PC-9 (cell line): ENCODE measurements at regions not wholly inside any gene's neighbourhood (a gene's known extent, or its start where the extent isn't known, plus 50 kb on each side); places are given as distances from the start of the nearest gene placed in this dataset.
A peak's percentile ranks its signal among the peaks of the same experiment; 100 is the strongest.

Source experiments
- BruUV-seq: library from RNA; stranded (reverse); fragments of 400-500 nt; replicated peaks from 2 replicates; lab custom pipeline; 2021; lab: Mats Ljungman, UMichigan
- CTCF ChIA-PET: fragments of 300-600 bp; sonication (Branson Sonifier 250); formaldehyde crosslinking; loops from one replicate; lab custom pipeline; 2022; ENCODE audit warnings: antibody characterized with exemption; lab: Charles Lee
- POLR2A ChIA-PET: fragments of 300-600 bp; sonication (Branson Sonifier 250); formaldehyde crosslinking; loops from one replicate; lab custom pipeline; 2022; ENCODE audit warnings: antibody characterized with exemption; ENCODE audit not compliant: unreplicated experiment; lab: Charles Lee
- DNase-seq, 2 experiments: peaks; one replicate each; pipeline versions ENCODE4 v3.0.0 to v3.0.0-alpha.2; 2015 to 2022; ENCODE audit warnings: mixed read lengths in 1 of 2
- H2AFZ ChIP-seq: fragments of 200-600 bp; sonication (generic); 2 replicates; pipeline ENCODE4 v1.8.1; 2017; ENCODE audit warnings: antibody characterized with exemption
- H3F3A ChIP-seq: fragments of 200-600 bp; sonication (generic); 2 replicates; pipeline ENCODE4 v1.8.1; 2017; ENCODE audit warnings: antibody characterized with exemption, mild to moderate bottlenecking, low read depth; ENCODE audit not compliant: insufficient read depth
- H3K27ac ChIP-seq: fragments of 200-600 bp; sonication (generic); 2 replicates; pipeline ENCODE4 v1.6.1; 2016; ENCODE audit warnings: mixed run types
- H3K27me3 ChIP-seq: fragments of 200-600 bp; sonication (generic); 2 replicates; pipeline ENCODE4 v1.6.1; 2016; ENCODE audit warnings: low read depth, mixed run types; ENCODE audit not compliant: insufficient read depth
- H3K36me3 ChIP-seq: fragments of 200-600 bp; sonication (generic); 2 replicates; pipeline ENCODE4 v1.6.1; 2016; ENCODE audit warnings: low read depth, mixed run types
- H3K4me1 ChIP-seq: fragments of 200-600 bp; sonication (generic); replicated peaks from 2 replicates; pipeline ENCODE4 v1.6.1; 2016; ENCODE audit warnings: mixed run types; ENCODE audit not compliant: insufficient read depth
- H3K4me2 ChIP-seq: fragments of 200-600 bp; sonication (generic); 2 replicates; pipeline ENCODE4 v1.6.1; 2017; ENCODE audit warnings: mixed run types
- H3K4me3 ChIP-seq: fragments of 200-600 bp; sonication (generic); 2 replicates; pipeline ENCODE4 v1.6.1; 2016; ENCODE audit warnings: mixed run types
- H3K79me2 ChIP-seq: fragments of 200-600 bp; sonication (generic); 2 replicates; pipeline ENCODE4 v1.6.1; 2017; ENCODE audit warnings: low read depth, mixed run types
- H3K9me2 ChIP-seq: fragments of 200-600 bp; sonication (generic); 2 replicates; pipeline ENCODE4 v1.8.1; 2017; ENCODE audit warnings: mild to moderate bottlenecking; ENCODE audit not compliant: insufficient read depth
- H3K9me3 ChIP-seq: fragments of 200-600 bp; sonication (generic); 2 replicates; pipeline ENCODE4 v1.8.1; 2016; ENCODE audit warnings: low read depth; ENCODE audit not compliant: insufficient read depth
- H4K20me1 ChIP-seq: fragments of 200-600 bp; sonication (generic); 2 replicates; pipeline ENCODE4 v1.8.1; 2017; ENCODE audit not compliant: insufficient read depth
- EZH2 ChIP-seq: fragments of 200-600 bp; sonication (generic); IDR thresholded peaks from 2 replicates; pipeline ENCODE4 v1.8.0; 2017; ENCODE audit warnings: antibody characterized with exemption, low read depth
- intact Hi-C: fragments of 100-400 bp; cut with micrococcal nuclease; formaldehyde crosslinking; loops from one replicate; pipeline ENCODE4 v1.10.0; 2022; ENCODE audit not compliant: unreplicated experiment
- TF ChIP-seq, protein P1 (sequence below): fragments of 200-600 bp; sonication (generic); conservative IDR thresholded peaks from 2 replicates; pipeline ENCODE4 v1.6.1; 2017; ENCODE audit warnings: mixed run types, antibody characterized with exemption, mild to moderate bottlenecking, moderate library complexity

DNA sequence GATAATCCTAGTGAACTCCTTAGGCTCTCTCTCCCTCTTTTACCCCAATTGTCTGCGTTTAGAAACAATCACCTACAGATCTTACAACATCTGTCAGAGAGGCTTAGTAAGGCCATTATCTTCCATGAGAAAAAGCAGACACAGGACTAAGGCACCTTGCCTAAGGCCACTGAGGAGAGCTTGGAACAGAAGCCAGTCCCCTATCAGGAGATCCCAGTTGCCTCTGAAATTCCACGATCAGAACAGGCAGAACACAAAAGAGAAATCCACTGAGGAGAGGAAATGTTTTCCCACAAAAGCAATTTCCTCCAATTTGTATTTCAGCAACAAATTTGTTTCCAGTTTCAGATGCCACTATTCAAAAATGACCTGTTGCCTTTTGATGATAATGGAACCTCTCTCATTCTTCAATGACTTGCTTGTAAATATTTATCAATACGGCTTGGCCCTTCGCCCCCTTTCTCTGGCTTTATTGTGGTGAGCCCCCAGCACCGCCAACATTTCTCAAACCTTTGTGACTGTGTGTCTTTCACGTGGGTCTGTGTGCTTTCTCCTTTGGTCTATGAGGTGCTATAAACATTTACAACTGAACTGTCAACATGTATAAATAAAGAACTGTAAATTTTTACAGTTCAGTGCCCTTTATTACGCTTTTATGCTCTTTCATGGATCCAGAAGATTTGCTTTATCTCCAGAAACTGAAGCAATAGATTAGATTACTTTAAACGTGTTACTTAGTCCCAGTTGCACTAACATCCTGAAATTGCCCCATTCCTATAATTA, 187.8 kb upstream of the PHACTR1 start:
- Histone ChIP-seq H3K9me3 (no peaks in the 10 kb centered on the region), H3K79me2 (no peaks in the 10 kb centered on the region), H3K4me1 (no peaks in the 10 kb centered on the region), H3K36me3 (no peaks in the 10 kb centered on the region), H3K27me3 (no peaks in the 10 kb centered on the region), H3K4me3 (no peak overlapping the region), H2AFZ (peak overlapping the region; percentile 35; the same call in 1 of the 2 replicates), H4K20me1 (no peaks in the 10 kb centered on the region), H3K27ac (no peak overlapping the region), H3K4me2 (no peak overlapping the region), H3F3A (no peaks in the 10 kb centered on the region), H3K9me2 (no peaks in the 10 kb centered on the region)
- no peak for DNase-seq
- intact Hi-C loops = no loop called here
- ChIA-PET POLR2A (no interaction called here), CTCF (no interaction called here)
- no TSS peak for BruUV-seq
- TF ChIP-seq EZH2 = no peak
- TF ChIP-seq, protein P1, sequence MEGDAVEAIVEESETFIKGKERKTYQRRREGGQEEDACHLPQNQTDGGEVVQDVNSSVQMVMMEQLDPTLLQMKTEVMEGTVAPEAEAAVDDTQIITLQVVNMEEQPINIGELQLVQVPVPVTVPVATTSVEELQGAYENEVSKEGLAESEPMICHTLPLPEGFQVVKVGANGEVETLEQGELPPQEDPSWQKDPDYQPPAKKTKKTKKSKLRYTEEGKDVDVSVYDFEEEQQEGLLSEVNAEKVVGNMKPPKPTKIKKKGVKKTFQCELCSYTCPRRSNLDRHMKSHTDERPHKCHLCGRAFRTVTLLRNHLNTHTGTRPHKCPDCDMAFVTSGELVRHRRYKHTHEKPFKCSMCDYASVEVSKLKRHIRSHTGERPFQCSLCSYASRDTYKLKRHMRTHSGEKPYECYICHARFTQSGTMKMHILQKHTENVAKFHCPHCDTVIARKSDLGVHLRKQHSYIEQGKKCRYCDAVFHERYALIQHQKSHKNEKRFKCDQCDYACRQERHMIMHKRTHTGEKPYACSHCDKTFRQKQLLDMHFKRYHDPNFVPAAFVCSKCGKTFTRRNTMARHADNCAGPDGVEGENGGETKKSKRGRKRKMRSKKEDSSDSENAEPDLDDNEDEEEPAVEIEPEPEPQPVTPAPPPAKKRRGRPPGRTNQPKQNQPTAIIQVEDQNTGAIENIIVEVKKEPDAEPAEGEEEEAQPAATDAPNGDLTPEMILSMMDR = no peak

DNA sequence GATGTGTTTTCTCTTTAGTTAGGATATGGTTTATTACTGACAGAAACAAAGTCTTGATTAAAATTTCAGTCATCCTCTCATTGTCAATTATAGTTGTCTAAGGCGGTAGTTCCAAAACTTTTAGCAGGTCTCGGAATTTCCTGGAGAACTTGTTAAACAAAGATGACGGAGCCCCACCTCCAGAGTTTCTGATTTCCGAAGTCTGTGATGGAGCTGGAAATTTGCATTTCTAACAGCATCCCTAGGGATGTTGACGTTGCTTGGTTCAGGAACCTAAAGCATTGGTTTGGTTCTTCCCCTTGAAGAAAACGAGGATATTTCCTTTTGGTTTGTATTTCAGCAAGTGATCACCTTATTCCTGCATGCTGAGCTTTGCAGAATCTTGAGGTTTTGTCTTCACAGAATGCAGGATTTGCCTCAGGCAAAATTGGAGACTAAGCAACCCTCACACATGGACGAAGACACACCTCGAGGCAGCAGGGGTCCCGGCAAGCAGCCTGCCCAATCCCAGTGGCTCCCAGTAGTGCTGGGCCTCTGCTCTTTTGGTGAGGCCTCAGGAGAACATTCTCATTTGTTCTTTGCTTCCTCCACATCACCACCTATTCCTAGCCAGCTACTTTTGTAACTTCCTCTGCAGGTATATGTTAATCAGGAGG, 187.1 kb upstream of the PHACTR1 start:
- Histone ChIP-seq H3K36me3 (no peaks in the 10 kb centered on the region), H3K9me2 (no peaks in the 10 kb centered on the region), H3K27me3 (no peaks in the 10 kb centered on the region), H3K4me2 (no peak overlapping the region), H3F3A (no peaks in the 10 kb centered on the region), H3K9me3 (no peaks in the 10 kb centered on the region), H3K27ac (no peak overlapping the region), H3K4me3 (no peak overlapping the region), H2AFZ (peak overlapping the region; percentile 37; the same call in 1 of the 2 replicates), H4K20me1 (no peaks in the 10 kb centered on the region), H3K4me1 (no peaks in the 10 kb centered on the region), H3K79me2 (no peaks in the 10 kb centered on the region)
- no TSS peak for BruUV-seq
- CTCF ChIA-PET = no interaction called here
- intact Hi-C loops = no loop called here
- no peak for DNase-seq
- no peak for TF ChIP-seq EZH2
- TF ChIP-seq, protein P1 = no peak
- POLR2A ChIA-PET = no interaction called here

DNA sequence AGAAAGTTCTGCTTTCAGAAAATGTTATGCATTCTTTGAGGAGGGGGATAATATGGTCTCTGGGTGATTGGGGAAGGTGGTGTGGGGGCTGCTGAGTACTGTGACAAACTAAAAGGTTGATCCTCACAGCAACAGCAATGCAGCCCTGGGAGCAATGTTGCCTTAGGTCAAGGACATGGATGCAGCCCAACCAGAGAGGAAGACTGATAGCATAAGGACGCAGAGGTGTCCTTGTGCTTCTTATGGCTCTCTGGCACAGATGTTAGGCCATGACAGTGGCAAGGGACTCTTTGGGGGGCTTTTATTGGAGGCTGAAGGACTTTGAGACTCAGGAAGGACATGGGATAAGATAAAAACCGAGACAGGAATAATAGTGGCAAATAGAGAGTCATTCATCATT, 186.2 kb upstream of the PHACTR1 start:
- BruUV-seq = no TSS peak
- DNase-seq = no peak
- Histone ChIP-seq H2AFZ (peak overlapping the region; percentile 37; the same call in 1 of the 2 replicates), H3K79me2 (no peaks in the 10 kb centered on the region), H3K4me1 (no peaks in the 10 kb centered on the region), H3K4me2 (no peak overlapping the region), H3K4me3 (no peak overlapping the region), H3K27ac (no peak overlapping the region), H3K9me2 (no peaks in the 10 kb centered on the region), H3K27me3 (no peaks in the 10 kb centered on the region), H4K20me1 (no peaks in the 10 kb centered on the region), H3K9me3 (no peaks in the 10 kb centered on the region), H3K36me3 (no peaks in the 10 kb centered on the region), H3F3A (no peaks in the 10 kb centered on the region)
- CTCF ChIA-PET = no interaction called here
- intact Hi-C loops = no loop called here
- TF ChIP-seq, protein P1 = no peak
- no peak for TF ChIP-seq EZH2
- POLR2A ChIA-PET = no interaction called here
